Upper lobe of right lung (tissue), 1 donor: ENCODE measurements at regions not wholly inside any gene's neighbourhood (a gene's known extent, or its start where the extent isn't known, plus 50 kb on each side); places are given as distances from the start of the nearest gene placed in this dataset.
"Not testable (repeated sequence)": the region's sequence is repeated elsewhere in the genome, so short reads cannot be mapped to it uniquely, and the experiment has no call there.

Experiments used
- ATAC-seq: fragments of 200-7000 bp; cut with Tn5 transposase; one replicate; pipeline ENCODE4 v1.9.1; 2020; ENCODE audit warnings: mild to moderate bottlenecking, moderate library complexity
- DNase-seq: peaks from one replicate; pipeline ENCODE4 v3.0.0-alpha.2; 2020
- H3K27ac ChIP-seq: fragments of 200-600 bp; one replicate; pipeline ENCODE4 v1.8.0; 2022
- H3K27me3 ChIP-seq: fragments of 200-600 bp; one replicate; pipeline ENCODE4 v1.8.0; 2022; ENCODE audit warnings: mild to moderate bottlenecking
- H3K36me3 ChIP-seq: fragments of 200-600 bp; one replicate; pipeline ENCODE4 v1.8.0; 2022
- H3K4me1 ChIP-seq: fragments of 200-600 bp; one replicate; pipeline ENCODE4 v1.8.0; 2022
- H3K4me3 ChIP-seq: fragments of 200-600 bp; one replicate; pipeline ENCODE4 v1.8.0; 2022; ENCODE audit warnings: mild to moderate bottlenecking
- H3K9me3 ChIP-seq: fragments of 200-600 bp; one replicate; pipeline ENCODE4 v1.8.0; 2022
- CTCF ChIP-seq: fragments of 200-600 bp; IDR thresholded peaks from one replicate; pipeline ENCODE4 v1.8.0; 2022; ENCODE audit warnings: antibody characterized with exemption
- intact Hi-C: fragments of 100-400 bp; cut with DNase I; formaldehyde crosslinking; loops from one replicate; pipeline ENCODE4 v1.11.0; 2022
- donor health status: DM: no; HTN: yes; CAD: no; lungs with severe emphysema.

- H3K27ac ChIP-seq, result no peak overlapping the region
- H3K27me3 ChIP-seq, result peaks cover 1% of the 10 kb centered on the region
- no peaks in the 10 kb centered on the region for H3K36me3 ChIP-seq
- ATAC-seq (no peak), DNase-seq (no peak)
- H3K9me3 ChIP-seq, result no peaks in the 10 kb centered on the region
- intact Hi-C loops, result no loop called here
- no peaks in the 10 kb centered on the region for H3K4me1 ChIP-seq
- TF ChIP-seq CTCF, result no peak
- no peak overlapping the region for H3K4me3 ChIP-seq
These were observed 109.3 kb upstream of the FOXB1 start for GRCh38 chr15:59894835-59895234.

- no peak overlapping the region for H3K27ac ChIP-seq
- intact Hi-C loops, result no loop called here
- no peaks in the 10 kb centered on the region for H3K9me3 ChIP-seq
- no peak overlapping the region for H3K4me3 ChIP-seq
- H3K27me3 ChIP-seq, result no peaks in the 10 kb centered on the region
- ATAC-seq (no peak), DNase-seq (no peak)
- H3K36me3 ChIP-seq, result no peaks in the 10 kb centered on the region
- no peak for TF ChIP-seq CTCF
- no peaks in the 10 kb centered on the region for H3K4me1 ChIP-seq
These were observed 111.1 kb upstream of the FOXB1 start for GRCh38 chr15:59892985-59893384.

- H3K9me3 ChIP-seq, H3K4me3 ChIP-seq, DNase-seq, H3K36me3 ChIP-seq, H3K27me3 ChIP-seq, intact Hi-C loops, H3K4me1 ChIP-seq, ATAC-seq, H3K27ac ChIP-seq: not testable (repeated sequence)
These were observed 116.2 kb upstream of the FOXB1 start for GRCh38 chr15:59887870-59888269.

GRCh38 chr15:59887211-59887610 lies 116.9 kb upstream of the FOXB1 start:
- DNase-seq (no peak), ATAC-seq (no peak)
- Histone ChIP-seq H3K4me3 (no peak overlapping the region), H3K27me3 (no peaks in the 10 kb centered on the region), H3K9me3 (no peaks in the 10 kb centered on the region), H3K27ac (no peak overlapping the region), H3K36me3 (no peaks in the 10 kb centered on the region), H3K4me1 (no peaks in the 10 kb centered on the region)
- no peak for TF ChIP-seq CTCF
- intact Hi-C loops, result no loop called here

GRCh38 chr15:59886441-59886840 lies 117.7 kb upstream of the FOXB1 start:
- Histone ChIP-seq H3K4me1 (no peaks in the 10 kb centered on the region), H3K27ac (no peak overlapping the region), H3K4me3 (no peak overlapping the region), H3K9me3 (no peaks in the 10 kb centered on the region), H3K36me3 (no peaks in the 10 kb centered on the region), H3K27me3 (no peaks in the 10 kb centered on the region)
- intact Hi-C loops, result no loop called here
- TF ChIP-seq CTCF, result no peak
- DNase-seq, result no peak
- ATAC-seq, result no peak

- H3K9me3 ChIP-seq, result no peaks in the 10 kb centered on the region
- H3K4me3 ChIP-seq, result no peak overlapping the region
- intact Hi-C loops, result no loop called here
- DNase-seq (no peak), ATAC-seq (no peak)
- TF ChIP-seq CTCF, result no peak
- no peak overlapping the region for H3K27ac ChIP-seq
- no peaks in the 10 kb centered on the region for H3K36me3 ChIP-seq
- H3K27me3 ChIP-seq, result no peaks in the 10 kb centered on the region
- no peaks in the 10 kb centered on the region for H3K4me1 ChIP-seq
These were observed 118.3 kb upstream of the FOXB1 start for GRCh38 chr15:59885832-59886231.
